Activated CD4-positive, CD25-positive, alpha-beta regulatory T cell treated with anti-CD3 and anti-CD28 coated beads, Interleukin-2, amount 50 U/mL, for 24 hours (primary cell): ENCODE measurements at regions not wholly inside any gene's neighbourhood (a gene's known extent, or its start where the extent isn't known, plus 50 kb on each side); places are given as distances from the start of the nearest gene placed in this dataset.
"Not testable (repeated sequence)": the region's sequence is repeated elsewhere in the genome, so short reads cannot be mapped to it uniquely, and the experiment has no call there.

Source experiments
- ATAC-seq, 2 donors: fragments of 150-1000 bp; cut with Tn5 transposase; one replicate each; pipeline ENCODE4 v1.10.0; 2021; ENCODE audit warnings: mild to moderate bottlenecking in 1 of 2, moderate library complexity in 1 of 2

DNA sequence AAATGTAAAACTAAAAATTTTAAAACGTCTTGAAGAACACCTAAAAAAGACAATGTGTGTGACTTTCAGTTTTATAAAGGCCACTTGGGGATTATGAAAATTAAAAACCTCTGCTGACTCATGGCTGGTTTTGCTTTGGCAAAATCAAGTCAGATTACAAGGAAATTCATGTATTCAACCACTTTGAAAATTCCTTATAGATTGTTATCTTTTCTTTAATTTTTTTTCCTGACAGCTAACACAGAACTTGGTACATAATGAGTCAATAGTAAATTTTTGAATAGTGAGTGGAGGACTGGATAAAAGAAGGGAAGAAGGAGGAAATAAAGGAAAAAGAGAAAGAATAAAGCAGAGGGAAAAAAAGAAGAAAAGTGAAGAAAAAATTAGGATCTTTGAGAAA, 1774.7 kb upstream of the ACO1 start:
- ATAC-seq = no peak

DNA sequence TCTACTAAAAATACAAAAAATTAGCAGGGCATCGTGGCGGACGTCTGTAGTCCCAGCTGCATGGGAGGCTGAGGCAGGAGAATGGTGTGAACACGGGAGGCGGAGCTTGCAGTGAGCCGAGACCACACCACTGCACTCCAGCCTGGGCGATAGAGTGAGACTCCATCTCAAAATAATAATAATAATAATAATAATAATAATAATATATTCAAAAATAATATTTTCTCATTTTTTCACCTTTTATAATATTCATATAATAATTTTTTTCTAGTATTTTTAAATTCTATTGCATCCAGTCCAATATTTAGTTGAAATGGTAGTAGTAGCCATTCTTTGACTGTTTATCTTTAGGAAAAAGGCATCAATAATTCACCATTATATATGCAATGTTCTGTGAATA, 1767.7 kb upstream of the ACO1 start:
- ATAC-seq = not testable (repeated sequence)

DNA sequence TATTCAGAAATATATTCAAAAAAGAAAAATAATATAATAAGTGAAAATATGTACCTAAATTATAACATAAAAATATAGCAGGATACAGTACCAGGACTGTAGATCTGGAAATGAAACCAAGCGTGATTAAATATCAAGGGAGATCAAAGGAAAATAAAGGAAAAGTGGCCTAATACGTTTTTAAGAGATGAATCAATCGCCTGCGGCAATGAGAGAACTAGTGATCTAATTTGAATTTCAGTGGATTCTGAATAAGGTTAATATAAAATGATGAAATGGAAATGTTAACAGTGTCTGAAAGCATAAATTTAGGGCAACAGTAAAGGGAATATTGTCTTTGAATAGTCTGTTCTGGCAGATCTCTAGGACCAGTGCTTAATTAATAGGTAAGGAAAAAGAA, 1761.9 kb upstream of the ACO1 start:
- ATAC-seq = no peak

GRCh38 chr9:30628915-30629567, 1755.4 kb upstream of the ACO1 start:
- no peak for ATAC-seq

DNA sequence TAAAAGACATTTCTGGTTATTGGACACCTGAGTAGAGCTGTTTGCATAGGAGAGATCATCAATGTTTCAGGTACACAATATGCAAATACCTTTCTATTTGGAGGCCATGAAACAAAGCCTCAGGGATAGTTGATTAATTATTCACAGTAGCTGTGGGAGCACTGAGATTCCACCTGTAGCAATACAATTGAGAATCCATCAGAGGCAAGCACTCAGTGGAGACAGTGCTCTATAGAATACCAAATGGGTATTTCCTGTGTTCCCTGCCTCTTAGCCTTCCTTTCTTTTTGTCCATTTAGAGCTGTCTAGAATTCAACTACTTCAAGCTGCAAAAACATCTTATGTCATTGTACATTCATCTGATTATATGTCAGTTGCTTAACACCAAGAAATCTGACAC, 1754.0 kb upstream of the ACO1 start:
- ATAC-seq = no peak

GRCh38 chr9:30646639-30647038, 1737.8 kb upstream of the ACO1 start:
- ATAC-seq = not testable (repeated sequence)

- ATAC-seq = no peak
These were observed 1722.5 kb upstream of the ACO1 start for GRCh38 chr9:30661925-30662324.

- ATAC-seq = no peak
These were observed 1713.5 kb upstream of the ACO1 start for GRCh38 chr9:30670805-30671562.

GRCh38 chr9:30673132-30673531, 1711.3 kb upstream of the ACO1 start:
- ATAC-seq = no peak

- no peak for ATAC-seq
These were observed 1707.8 kb upstream of the ACO1 start for GRCh38 chr9:30676651-30677050.

DNA sequence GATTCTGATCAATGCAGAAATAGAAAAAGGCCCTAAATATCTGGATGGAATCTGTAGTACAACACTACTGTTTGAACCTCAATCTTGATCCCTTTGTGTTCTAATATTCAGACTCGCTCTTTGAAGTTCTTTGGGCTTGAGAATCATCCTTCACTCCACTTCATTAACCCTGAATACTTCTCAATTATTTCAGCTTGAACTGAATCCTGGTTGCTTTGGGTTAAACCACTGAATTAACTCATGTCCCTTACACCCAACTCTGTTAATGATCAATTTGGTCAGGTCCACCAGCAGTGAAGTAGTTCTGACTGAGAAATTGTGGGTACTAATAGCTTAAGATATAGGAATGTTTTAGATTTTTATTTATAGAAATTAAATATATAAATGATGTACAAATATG, 1707.2 kb upstream of the ACO1 start:
- ATAC-seq = no peak

GRCh38 chr9:30688801-30689200, 1695.6 kb upstream of the ACO1 start:
- no peak for ATAC-seq

DNA sequence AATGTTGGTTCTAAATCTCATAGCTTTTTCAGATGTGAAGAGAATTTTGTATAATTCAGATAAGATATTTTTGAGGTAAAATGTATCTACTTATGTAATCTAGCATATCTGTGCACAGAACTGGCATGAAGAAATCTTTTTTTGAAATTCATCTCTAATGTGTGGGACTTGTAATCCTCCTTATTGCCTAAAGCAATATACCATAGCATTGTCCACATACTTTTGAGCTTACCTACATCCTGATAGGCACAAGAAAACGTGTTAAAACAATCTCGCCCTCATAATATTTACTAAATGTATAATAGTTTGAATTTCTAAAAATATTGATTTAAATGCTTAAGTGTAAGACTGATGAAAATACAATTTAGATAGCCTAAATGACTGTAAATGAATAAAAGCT, 1686.5 kb upstream of the ACO1 start:
- no peak for ATAC-seq

GRCh38 chr9:30711591-30711990, 1672.9 kb upstream of the ACO1 start:
- ATAC-seq = no peak

GRCh38 chr9:30713243-30713642, 1671.2 kb upstream of the ACO1 start:
- ATAC-seq = no peak

DNA sequence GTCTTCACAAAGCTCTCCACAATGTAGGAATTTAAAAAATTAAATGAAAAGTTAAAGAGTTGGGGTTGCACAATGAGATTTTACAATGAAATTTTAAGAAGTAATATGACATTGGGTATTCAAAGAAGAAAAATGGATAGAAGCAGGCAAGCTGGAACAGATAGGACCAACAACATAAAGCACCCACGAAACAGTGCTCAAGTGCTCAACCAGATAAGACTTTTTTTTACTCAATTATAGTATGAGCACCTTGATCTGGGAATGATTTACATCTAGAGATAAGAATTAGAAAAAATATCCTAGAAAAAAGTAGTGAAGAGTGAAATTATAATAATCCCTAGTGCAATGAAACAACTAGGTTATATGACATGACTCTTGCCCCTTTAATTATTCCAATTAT, 1670.1 kb upstream of the ACO1 start:
- no peak for ATAC-seq

- no peak for ATAC-seq
These were observed 1666.0 kb upstream of the ACO1 start for GRCh38 chr9:30718483-30718882.

- no peak for ATAC-seq
These were observed 1662.4 kb upstream of the ACO1 start for GRCh38 chr9:30722065-30722464.

DNA sequence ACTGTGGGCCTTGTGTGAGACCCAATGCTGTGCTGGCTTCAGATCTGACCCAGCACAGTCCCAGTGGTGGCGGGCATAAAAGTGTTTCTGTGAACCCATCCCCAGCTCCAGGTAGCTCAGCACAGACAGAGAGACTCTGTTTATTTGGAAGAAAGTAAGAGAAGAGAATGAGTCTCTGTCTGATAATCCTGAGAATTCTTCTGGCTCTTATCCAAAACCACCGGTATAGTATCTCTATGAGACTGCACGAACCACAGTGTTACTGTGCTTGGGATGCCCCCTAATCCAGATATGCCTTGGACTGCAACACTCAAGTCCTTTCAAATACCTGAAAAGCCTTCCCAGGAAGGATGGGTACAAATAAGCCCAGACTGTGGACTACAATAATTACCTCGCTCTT, 1660.8 kb upstream of the ACO1 start:
- no peak for ATAC-seq

- ATAC-seq = no peak
These were observed 1652.4 kb upstream of the ACO1 start for GRCh38 chr9:30732060-30732459.

GRCh38 chr9:30744871-30745270, 1639.6 kb upstream of the ACO1 start:
- ATAC-seq = no peak

DNA sequence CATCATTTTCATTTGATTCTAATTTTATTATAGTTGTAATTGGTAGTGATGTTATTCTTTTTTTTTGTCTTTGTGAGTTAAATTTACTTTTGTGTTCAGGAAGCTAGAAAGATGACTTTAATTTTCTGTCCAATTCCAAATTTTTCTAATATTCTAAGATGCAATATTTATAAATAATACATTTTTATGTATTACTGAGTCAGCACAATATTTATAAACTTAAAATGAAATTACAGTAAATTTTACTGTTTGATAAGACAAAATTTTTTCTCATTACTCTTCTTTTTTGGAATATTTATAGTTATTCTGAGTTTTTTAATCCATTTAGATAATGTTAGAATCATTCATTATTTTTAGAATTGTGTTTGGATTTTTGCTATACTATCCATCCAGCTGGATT, 1637.9 kb upstream of the ACO1 start:
- no peak for ATAC-seq

- peak in 1 of 2 donors; percentile 24 for ATAC-seq
These were observed 1626.7 kb upstream of the ACO1 start for GRCh38 chr9:30757723-30758122.

- no peak for ATAC-seq
These were observed 1625.6 kb upstream of the ACO1 start for GRCh38 chr9:30758726-30759446.
